BLaER1 treated with 17β-estradiol and CSF1 and Interleukin-3, amounts not matched to agents 10 nM and 100 nM (cell line): ENCODE measurements at regions not wholly inside any gene's neighbourhood (a gene's known extent, or its start where the extent isn't known, plus 50 kb on each side); places are given as distances from the start of the nearest gene placed in this dataset.
"Not testable (repeated sequence)": the region's sequence is repeated elsewhere in the genome, so short reads cannot be mapped to it uniquely, and the experiment has no call there.

ENCODE experiments used
- H3K27ac ChIP-seq, 11 experiments: shearing (Covaris generic); formaldehyde crosslinking; 2 replicates each; pipeline ENCODE4 v1.8.1; 2022
- H3K27me3 ChIP-seq, 11 experiments: shearing (Covaris generic); formaldehyde crosslinking; 2 replicates each; pipeline ENCODE4 v1.8.1; 2022
- H3K36me3 ChIP-seq, 11 experiments: shearing (Covaris generic); formaldehyde crosslinking; 2 replicates each; pipeline ENCODE4 v1.8.1; 2022
- H3K4me1 ChIP-seq, 10 experiments: shearing (Covaris generic); formaldehyde crosslinking; 2 replicates each; pipeline ENCODE4 v1.8.1; 2022
- H3K4me2 ChIP-seq, 11 experiments: shearing (Covaris generic); formaldehyde crosslinking; 2 replicates each; pipeline ENCODE4 v1.8.1; 2022
- H3K4me3 ChIP-seq, 10 experiments: shearing (Covaris generic); formaldehyde crosslinking; 2 replicates each; pipeline ENCODE4 v1.8.1; 2022
- H3K9ac ChIP-seq, 11 experiments: shearing (Covaris generic); formaldehyde crosslinking; 2 replicates each; pipeline ENCODE4 v1.8.1; 2022
- H3K9me3 ChIP-seq, 11 experiments: shearing (Covaris generic); formaldehyde crosslinking; replicated peaks in 1 of 11; 2 replicates each; pipeline ENCODE4 v1.8.1; 2022
- H4K20me1 ChIP-seq, 11 experiments: shearing (Covaris generic); formaldehyde crosslinking; 2 replicates each; pipeline ENCODE4 v1.8.1; 2022
- Cebpa-rat ChIP-seq, 11 experiments: shearing (Covaris generic); IDR thresholded peaks; 2 replicates each; pipeline ENCODE4 v1.8.1; 2022

DNA sequence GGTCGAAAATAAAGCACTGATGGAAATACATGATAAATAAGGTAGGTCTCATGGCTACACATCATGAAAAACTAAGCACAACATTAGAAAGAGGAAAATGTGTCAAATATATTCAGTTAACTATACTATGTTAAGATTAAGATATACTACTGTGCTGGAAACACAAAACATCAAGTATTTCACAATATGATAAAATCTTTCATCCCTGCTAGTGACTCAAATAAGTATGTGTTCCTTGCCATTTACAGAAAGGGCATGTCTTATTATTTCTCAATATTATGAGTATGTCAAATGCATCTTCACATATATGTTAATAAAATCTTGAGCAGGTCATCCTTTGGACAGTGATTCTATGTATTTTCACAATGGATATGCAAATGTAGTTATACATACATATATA, 1260.1 kb upstream of the ADGRL2 start:
- Histone ChIP-seq H3K27ac (no peak overlapping the region), H3K27me3 (no peaks in the 10 kb centered on the region), H4K20me1 (no peaks in the 10 kb centered on the region), H3K4me1 (peaks cover 0 to 9% (median 0%) of the 10 kb centered on the region in 10 experiments; a peak in 4 of 20 replicates), H3K36me3 (no peaks in the 10 kb centered on the region), H3K4me2 (no peak overlapping the region), H3K9me3 (no peaks in the 10 kb centered on the region), H3K4me3 (no peak overlapping the region), H3K9ac (no peak overlapping the region)
- TF ChIP-seq Cebpa-rat (IDR thresholded peaks at IDR 0.05): 0 out of 22 replicates have a peak, but pooled peaks of 1 of the 11 experiments have one; percentile 20

- Histone ChIP-seq H4K20me1 (no peaks in the 10 kb centered on the region), H3K27ac (no peak overlapping the region), H3K9me3 (no peaks in the 10 kb centered on the region), H3K27me3 (no peaks in the 10 kb centered on the region), H3K4me3 (no peak overlapping the region), H3K9ac (no peak overlapping the region), H3K4me2 (no peak overlapping the region), H3K4me1 (peaks cover 0 to 9% (median 0%) of the 10 kb centered on the region in 10 experiments; a peak in 4 of 20 replicates), H3K36me3 (no peaks in the 10 kb centered on the region)
- no peak for TF ChIP-seq Cebpa-rat (IDR thresholded peaks at IDR 0.05)
Measured at GRCh38 chr1:80540149-80540548, 1260.6 kb upstream of the ADGRL2 start.

- H3K4me3 ChIP-seq, H3K9me3 ChIP-seq, H3K27ac ChIP-seq: not testable (repeated sequence)
Measured at GRCh38 chr1:80539298-80539697, 1261.4 kb upstream of the ADGRL2 start.

DNA sequence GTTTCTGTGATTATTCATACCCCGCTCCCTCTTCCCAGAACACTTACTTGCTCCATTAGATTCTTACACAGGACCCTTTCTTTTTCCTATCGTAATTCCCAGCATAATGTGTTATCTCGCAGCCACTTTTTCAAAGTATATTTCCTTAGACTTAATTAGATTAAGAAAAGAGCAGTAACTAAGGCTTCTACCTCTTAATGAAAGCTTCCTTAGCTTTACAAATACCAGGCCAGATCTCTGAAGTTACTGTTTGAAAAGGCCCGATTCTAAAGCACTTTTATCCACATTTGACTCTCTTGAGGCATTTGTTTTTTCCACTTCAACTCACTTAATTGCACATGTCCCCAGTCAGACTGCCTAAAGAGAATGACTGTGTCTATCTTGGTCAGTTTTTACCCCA, 1264.3 kb upstream of the ADGRL2 start:
- no peak for TF ChIP-seq Cebpa-rat (IDR thresholded peaks at IDR 0.05)
- Histone ChIP-seq H3K36me3 (no peaks in the 10 kb centered on the region), H3K9ac (no peak overlapping the region), H3K27me3 (no peaks in the 10 kb centered on the region), H3K4me1 (peaks cover 0 to 14% (median 6%) of the 10 kb centered on the region in 10 experiments; a peak in 13 of 20 replicates), H3K9me3 (no peaks in the 10 kb centered on the region), H3K4me3 (no peak overlapping the region), H3K27ac (no peak overlapping the region), H4K20me1 (no peaks in the 10 kb centered on the region), H3K4me2 (no peak overlapping the region)

More at GRCh38 chr1:80539298-80539697, 1261.4 kb upstream of the ADGRL2 start:
- peak in 2 of 11 experiments; percentile 36 to 56; a peak in 1 of 22 replicates for TF ChIP-seq Cebpa-rat (IDR thresholded peaks at IDR 0.05)
- H3K27me3 ChIP-seq, H3K9ac ChIP-seq, H4K20me1 ChIP-seq, H3K36me3 ChIP-seq, H3K4me1 ChIP-seq: not testable (repeated sequence)
- H3K4me2 ChIP-seq: peak overlapping the region in 6 of 11 experiments; percentile 7 to 35 (median 20); a peak in 4 of 22 replicates

GRCh38 chr1:80535466-80535865, 1265.3 kb upstream of the ADGRL2 start:
- H4K20me1 ChIP-seq: no peaks in the 10 kb centered on the region
- H3K4me2 ChIP-seq: no peak overlapping the region
- H3K9ac ChIP-seq: no peak overlapping the region
- H3K27ac ChIP-seq: no peak overlapping the region
- no peaks in the 10 kb centered on the region for H3K36me3 ChIP-seq
- H3K4me1 ChIP-seq: peaks cover 0 to 24% (median 11%) of the 10 kb centered on the region in 10 experiments; a peak in 13 of 20 replicates
- no peak for TF ChIP-seq Cebpa-rat (IDR thresholded peaks at IDR 0.05)
- H3K4me3 ChIP-seq: no peak overlapping the region
- no peaks in the 10 kb centered on the region for H3K9me3 ChIP-seq
- 0 out of 22 replicates have a peak, but pooled peaks cover 0 to 1% (median 0%) of the 10 kb centered on the region in 11 experiments for H3K27me3 ChIP-seq

DNA sequence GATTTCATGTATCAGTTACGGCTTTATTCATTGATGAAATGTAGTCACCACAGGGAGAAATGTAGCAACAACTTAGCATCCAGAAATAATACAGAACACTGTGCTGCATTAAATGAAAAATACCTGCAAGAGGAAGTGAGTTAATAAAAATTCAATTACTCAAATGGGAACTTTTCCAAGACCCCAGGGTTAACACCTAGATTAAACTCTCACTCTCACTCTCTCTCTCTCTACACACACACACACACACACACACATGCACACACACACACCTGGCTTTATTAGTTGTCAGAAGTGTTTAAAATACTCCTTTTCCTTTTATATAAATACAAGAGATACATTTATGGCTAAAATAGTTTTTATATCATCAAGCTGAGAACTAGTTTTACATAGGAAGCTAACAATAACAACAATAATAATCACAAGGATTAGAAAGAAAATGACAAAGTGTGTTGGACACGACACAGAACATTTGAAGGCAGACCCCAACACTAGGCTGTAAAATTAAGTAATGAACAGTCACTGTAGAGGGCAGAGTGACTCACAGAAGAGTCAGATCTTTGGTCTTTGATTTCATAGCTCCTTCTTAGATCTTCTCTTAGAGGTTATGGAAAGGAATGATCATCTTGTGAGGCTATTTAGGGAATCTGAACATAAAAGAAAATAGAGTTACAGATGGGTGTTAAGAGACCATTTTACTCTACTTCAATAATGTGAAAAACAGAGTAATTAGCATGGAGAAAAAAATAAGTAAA, 1266.0 kb upstream of the ADGRL2 start:
- TF ChIP-seq Cebpa-rat (IDR thresholded peaks at IDR 0.05): no peak
- no peak overlapping the region for H3K4me3 ChIP-seq
- H3K4me1 ChIP-seq: peaks cover 0 to 26% (median 11%) of the 10 kb centered on the region in 10 experiments; a peak in 13 of 20 replicates
- H4K20me1 ChIP-seq: no peaks in the 10 kb centered on the region
- no peak overlapping the region for H3K27ac ChIP-seq
- peaks cover 0 to 8% (median 0%) of the 10 kb centered on the region in 11 experiments; a peak in 4 of 22 replicates for H3K27me3 ChIP-seq
- H3K36me3 ChIP-seq: no peaks in the 10 kb centered on the region
- H3K4me2 ChIP-seq: no peak overlapping the region
- no peak overlapping the region for H3K9ac ChIP-seq
- H3K9me3 ChIP-seq: no peaks in the 10 kb centered on the region

GRCh38 chr1:80533775-80534334, 1266.9 kb upstream of the ADGRL2 start:
- Histone ChIP-seq H3K4me3 (no peak overlapping the region), H3K27ac (no peak overlapping the region), H3K4me1 (peaks cover 0 to 20% (median 8%) of the 10 kb centered on the region in 10 experiments; a peak in 13 of 20 replicates)

GRCh38 chr1:80533093-80533492, 1267.6 kb upstream of the ADGRL2 start:
- H3K4me1 ChIP-seq: peaks cover 0 to 20% (median 8%) of the 10 kb centered on the region in 10 experiments; a peak in 13 of 20 replicates
- no peaks in the 10 kb centered on the region for H3K9me3 ChIP-seq
- H3K27ac ChIP-seq: no peak overlapping the region
- no peak for TF ChIP-seq Cebpa-rat (IDR thresholded peaks at IDR 0.05)
- H3K9ac ChIP-seq: no peak overlapping the region
- H3K4me3 ChIP-seq: no peak overlapping the region
- H4K20me1 ChIP-seq: no peaks in the 10 kb centered on the region
- peaks cover 0 to 16% (median 0%) of the 10 kb centered on the region in 11 experiments; a peak in 4 of 22 replicates for H3K27me3 ChIP-seq
- no peaks in the 10 kb centered on the region for H3K36me3 ChIP-seq
- H3K4me2 ChIP-seq: no peak overlapping the region

More at GRCh38 chr1:80533775-80534334, 1266.9 kb upstream of the ADGRL2 start:
- Histone ChIP-seq H3K36me3 (no peaks in the 10 kb centered on the region), H3K4me2 (no peak overlapping the region), H3K9ac (no peak overlapping the region), H4K20me1 (no peaks in the 10 kb centered on the region), H3K9me3 (no peaks in the 10 kb centered on the region), H3K27me3 (peaks cover 0 to 16% (median 0%) of the 10 kb centered on the region in 11 experiments; a peak in 4 of 22 replicates)
- TF ChIP-seq Cebpa-rat (IDR thresholded peaks at IDR 0.05): no peak

DNA sequence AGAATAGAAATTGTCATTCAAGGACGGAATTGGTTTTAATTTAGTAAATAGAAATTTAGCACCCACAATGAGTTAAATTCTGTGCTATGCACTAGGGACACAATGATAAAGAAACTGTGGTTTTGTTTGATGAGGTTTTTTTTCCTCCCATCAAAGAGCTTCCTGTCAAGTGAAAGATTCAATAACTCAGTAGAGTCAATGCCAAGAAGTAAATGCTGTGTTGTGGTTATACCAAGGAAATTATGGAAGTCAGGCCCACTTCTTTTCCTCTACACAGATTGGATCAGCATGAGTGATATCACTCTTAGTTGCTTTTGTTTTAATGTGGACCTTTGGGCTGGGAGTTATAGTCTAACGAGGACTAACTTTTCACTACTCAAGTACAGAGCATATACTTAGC, 1269.6 kb upstream of the ADGRL2 start:
- H3K36me3 ChIP-seq: no peaks in the 10 kb centered on the region
- peak overlapping the region in 9 of 11 experiments; percentile 11 to 63 (median 49); a peak in 15 of 22 replicates for H3K4me2 ChIP-seq
- H3K9me3 ChIP-seq: no peaks in the 10 kb centered on the region
- no peak for TF ChIP-seq Cebpa-rat (IDR thresholded peaks at IDR 0.05)
- no peaks in the 10 kb centered on the region for H4K20me1 ChIP-seq
- no peak overlapping the region for H3K9ac ChIP-seq
- peaks cover 0 to 16% (median 0%) of the 10 kb centered on the region in 11 experiments; a peak in 4 of 22 replicates for H3K27me3 ChIP-seq
- H3K27ac ChIP-seq: no peak overlapping the region
- no peak overlapping the region for H3K4me3 ChIP-seq
- H3K4me1 ChIP-seq: peaks cover 0 to 20% (median 8%) of the 10 kb centered on the region in 10 experiments; a peak in 13 of 20 replicates
